ENCODE measurements at regions not wholly inside any gene's neighbourhood (a gene's known extent, or its start where the extent isn't known, plus 50 kb on each side); places are given as distances from the start of the nearest gene placed in this dataset.

- WGBS (ENCODE audit: extremely low coverage, insufficient read length, low lambda C conversion rate) = no CpG with 5 or more reads among the region's 3 CpGs
Measured at GRCh38 chr6:92710048-92710447, 709.3 kb downstream of the EPHA7 start.

More at GRCh38 chr6:92710048-92710447, 709.3 kb downstream of the EPHA7 start:
- no peaks in the 10 kb centered on the region for H3K79me1 ChIP-seq (ENCODE audit: insufficient read depth, low read depth, low read length, poor library complexity, severe bottlenecking)
- no peak overlapping the region for H4K8ac ChIP-seq (replicated peaks; ENCODE audit: insufficient read length, low read depth, low read length)
- H4K91ac ChIP-seq (ENCODE audit: insufficient read length, low read depth, low read length) = no peak overlapping the region
- H3K56ac ChIP-seq (ENCODE audit: insufficient read length, low read depth, low read length) = no peak overlapping the region
- no peak overlapping the region for H3K4ac ChIP-seq (ENCODE audit: low read depth, low read length)
- H2BK20ac ChIP-seq (ENCODE audit: low read depth, low read length, poor library complexity, severe bottlenecking) = no peak overlapping the region
- Mint-ChIP-seq H3K4me3 (no peak overlapping the region), H3K27me3 (ENCODE audit: low read depth) (no peaks in the 10 kb centered on the region), H3K4me1 (no peaks in the 10 kb centered on the region), H3K9me3 (no peaks in the 10 kb centered on the region), H3K36me3 (ENCODE audit: insufficient read depth in 1 of 3, low read depth in 3 of 3) (no peaks in the 10 kb centered on the region), H3K27ac (no peak overlapping the region)
- H2BK120ac ChIP-seq (ENCODE audit: low read depth, low read length, poor library complexity, severe bottlenecking) = no peak overlapping the region
- no peak overlapping the region for H2BK15ac ChIP-seq (ENCODE audit: low read depth, low read length)
- no peak overlapping the region for H3K9ac ChIP-seq (ENCODE audit: extremely low read depth, insufficient read length, low read length)
- no peaks in the 10 kb centered on the region for H3K23me2 ChIP-seq (ENCODE audit: insufficient read length, low read depth, low read length, poor library complexity, severe bottlenecking)
- no peak for TF ChIP-seq CTCF (conservative IDR thresholded peaks at IDR 0.05)
- H3K14ac ChIP-seq (ENCODE audit: insufficient read depth, low read length) = no peak overlapping the region
- no peaks in the 10 kb centered on the region for H3K4me1 ChIP-seq (ENCODE audit: insufficient read depth, low read length)
- H2BK5ac ChIP-seq (ENCODE audit: insufficient read length, low read length) = no peak overlapping the region
- H2BK12ac ChIP-seq (ENCODE audit: insufficient read length, low read depth, low read length) = no peak overlapping the region
- H2AK5ac ChIP-seq (ENCODE audit: insufficient read length, low read length) = no peak overlapping the region
- H2AFZ ChIP-seq (ENCODE audit: low read length) = no peak overlapping the region
- no peak for DNase-seq
- H4K20me1 ChIP-seq (ENCODE audit: control insufficient read depth, insufficient read depth, insufficient read length) = no peaks in the 10 kb centered on the region
- no peak overlapping the region for H4K5ac ChIP-seq (ENCODE audit: insufficient read length, low read depth, low read length)
- H3T11ph ChIP-seq (ENCODE audit: low read length) = no peak overlapping the region
- H3K9me3 ChIP-seq (ENCODE audit: control insufficient read depth, low read depth, low read length) = no peaks in the 10 kb centered on the region
- H3K27ac ChIP-seq (ENCODE audit: insufficient read length, low read depth, low read length) = no peak overlapping the region
- no peaks in the 10 kb centered on the region for H3K79me2 ChIP-seq (ENCODE audit: insufficient read depth, low read length)
- H3K4me2 ChIP-seq (ENCODE audit: insufficient read depth, insufficient read length, low read length) = no peak overlapping the region
- no peaks in the 10 kb centered on the region for H3K27me3 ChIP-seq (ENCODE audit: insufficient read depth, low read length)
- no peak overlapping the region for H3K18ac ChIP-seq (ENCODE audit: insufficient read length, low read depth, low read length)
- H3K23ac ChIP-seq (ENCODE audit: insufficient read length, low read depth, low read length) = no peak overlapping the region

Measured in H9 (cell line).